GM12865 (cell line): ENCODE measurements at regions not wholly inside any gene's neighbourhood (a gene's known extent, or its start where the extent isn't known, plus 50 kb on each side); places are given as distances from the start of the nearest gene placed in this dataset.

Source experiments
- DNase-seq: peaks from one replicate; pipeline ENCODE4 v3.0.0; 2010; ENCODE audit warnings: low read depth
- H3K4me3 ChIP-seq: 2 replicates; pipeline ENCODE4 v1.5.1; 2011; ENCODE audit warnings: mild to moderate bottlenecking, low read depth, low read length, control low read depth
- CTCF ChIP-seq: IDR thresholded peaks from 2 replicates; pipeline ENCODE4 v1.5.1; 2011; ENCODE audit warnings: low read length, control low read depth, low read depth, inconsistent platforms; ENCODE audit not compliant: insufficient read depth; ENCODE audit errors: missing control alignments

DNA sequence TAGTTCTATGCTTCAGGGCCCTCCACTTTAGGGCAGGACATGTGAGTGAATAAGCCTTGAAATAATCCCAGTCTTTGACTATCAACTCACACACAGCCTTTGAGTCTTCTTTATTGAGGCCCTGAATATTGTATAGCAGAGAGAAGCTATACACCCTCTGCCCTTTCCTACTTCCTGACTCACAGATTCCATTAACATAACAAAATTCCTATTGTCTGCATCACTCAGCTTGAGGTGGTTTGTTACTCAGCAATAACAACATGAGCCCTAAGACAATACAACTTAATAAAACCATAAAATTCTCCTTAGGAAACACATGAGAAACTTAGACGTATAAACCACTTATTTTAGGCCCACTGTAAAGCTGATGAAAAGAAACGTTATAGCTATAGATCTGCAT is 680.3 kb upstream of the DIAPH2 start:
- no peak for DNase-seq
- no peak for TF ChIP-seq CTCF
- no peak overlapping the region for H3K4me3 ChIP-seq

GRCh38 chrX:96006281-96006680 is 678.4 kb upstream of the DIAPH2 start:
- TF ChIP-seq CTCF = no peak
- no peak for DNase-seq
- no peak overlapping the region for H3K4me3 ChIP-seq

- no peak for DNase-seq
- TF ChIP-seq CTCF = no peak
- no peak overlapping the region for H3K4me3 ChIP-seq
Observed at GRCh38 chrX:96027407-96027806, 657.2 kb upstream of the DIAPH2 start.

DNA sequence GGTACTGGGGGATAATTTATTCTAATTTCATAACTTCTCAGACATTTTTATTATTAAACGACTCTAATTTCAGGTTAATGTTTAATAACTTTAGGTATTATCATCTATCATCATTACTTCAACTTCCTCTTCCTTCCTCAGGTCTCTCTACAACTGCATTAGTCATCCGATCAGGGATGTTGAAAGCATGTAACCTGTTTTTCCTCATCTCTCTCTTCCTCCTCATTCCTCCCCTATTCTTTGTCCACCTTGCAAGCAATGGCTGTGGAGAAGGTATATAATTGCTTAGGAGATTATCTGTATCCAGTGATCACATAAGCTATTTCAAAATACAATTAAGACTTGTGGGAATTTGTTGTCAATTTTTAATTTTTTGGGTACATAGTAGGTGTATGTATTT is 632.6 kb upstream of the DIAPH2 start:
- DNase-seq = no peak
- TF ChIP-seq CTCF = no peak
- H3K4me3 ChIP-seq = no peak overlapping the region

DNA sequence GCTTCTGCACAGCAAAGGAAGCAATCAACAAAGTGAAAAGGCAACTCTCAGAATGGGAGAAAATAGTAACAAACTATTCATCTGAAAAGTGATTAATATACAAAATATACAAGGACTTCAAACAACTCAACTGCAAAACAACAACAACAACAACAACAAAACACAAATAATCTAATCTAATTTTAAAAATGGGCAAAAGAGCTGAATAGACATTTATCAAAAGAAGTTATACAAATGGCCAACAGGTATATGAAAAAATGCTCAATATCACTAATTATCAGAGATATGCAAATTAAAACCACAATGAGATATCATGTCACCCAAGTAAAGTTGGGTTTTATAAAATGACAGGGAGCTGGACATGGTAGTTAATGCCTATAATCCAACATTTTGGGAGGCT is 602.8 kb upstream of the DIAPH2 start:
- TF ChIP-seq CTCF = no peak
- DNase-seq = no peak
- no peak overlapping the region for H3K4me3 ChIP-seq

GRCh38 chrX:96094616-96095015 is 590.0 kb upstream of the DIAPH2 start:
- no peak for DNase-seq
- no peak for TF ChIP-seq CTCF

DNA sequence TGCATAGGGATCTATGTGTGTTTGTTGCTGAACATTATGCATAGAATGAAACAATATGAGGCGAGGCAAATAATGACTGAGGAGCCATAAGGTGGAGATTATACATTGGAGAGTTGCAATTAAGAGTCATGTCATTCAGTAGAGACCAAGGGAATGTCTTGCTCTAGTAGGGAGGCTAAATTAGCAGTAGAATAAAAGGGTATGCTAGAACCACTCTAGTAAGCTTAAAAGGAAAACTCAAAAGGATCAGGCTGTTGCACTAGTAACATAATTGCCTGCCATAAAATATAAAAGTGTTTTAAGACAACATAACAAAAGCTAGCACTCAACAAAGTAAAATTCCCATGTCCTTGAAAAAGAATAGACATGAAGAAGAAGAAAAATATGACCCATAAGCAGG is 586.2 kb upstream of the DIAPH2 start:
- TF ChIP-seq CTCF = no peak
- no peak for DNase-seq
- H3K4me3 ChIP-seq = no peak overlapping the region

More at GRCh38 chrX:96094616-96095015, 590.0 kb upstream of the DIAPH2 start:
- H3K4me3 ChIP-seq = no peak overlapping the region
